Effector memory CD8-positive, alpha-beta T cell (primary cell): ENCODE measurements at regions not wholly inside any gene's neighbourhood (a gene's known extent, or its start where the extent isn't known, plus 50 kb on each side); places are given as distances from the start of the nearest gene placed in this dataset.
"Not testable (repeated sequence)": the region's sequence is repeated elsewhere in the genome, so short reads cannot be mapped to it uniquely, and the experiment has no call there.

ENCODE experiments used
- ATAC-seq: fragments of 150-1000 bp; cut with Tn5 transposase; replicated peaks from 2 replicates; pipeline ENCODE4 v1.10.0; 2021; ENCODE audit warnings: mild to moderate bottlenecking, moderate library complexity
- DNase-seq, 3 experiments: peaks; one replicate each; pipeline ENCODE4 v3.0.0; 2021
- H3K27ac Mint-ChIP-seq, 2 donors: one replicate each; pipeline ENCODE4 v1.8.0; 2022; ENCODE audit warnings: mild to moderate bottlenecking in 2 of 2, mixed read lengths in 2 of 2, moderate library complexity in 2 of 2
- H3K27me3 Mint-ChIP-seq, 2 donors: one replicate each; pipeline ENCODE4 v1.8.0; 2022; ENCODE audit warnings: mixed read lengths in 2 of 2
- H3K36me3 Mint-ChIP-seq: one replicate; pipeline ENCODE4 v1.8.0; 2022; ENCODE audit warnings: mild to moderate bottlenecking, moderate library complexity, mixed read lengths; ENCODE audit not compliant: insufficient read depth
- H3K4me1 Mint-ChIP-seq, 2 donors: one replicate each; pipeline ENCODE4 v1.8.0; 2022; ENCODE audit warnings: low read depth in 2 of 2, mixed read lengths in 2 of 2
- H3K4me3 Mint-ChIP-seq, 2 donors: one replicate each; pipeline ENCODE4 v1.8.0; 2022; ENCODE audit warnings: mild to moderate bottlenecking in 2 of 2, mixed read lengths in 2 of 2, moderate library complexity in 2 of 2
- H3K9me3 Mint-ChIP-seq, 2 donors: one replicate each; pipeline ENCODE4 v1.8.0; 2022; ENCODE audit warnings: mixed read lengths in 2 of 2

GRCh38 chr15:99451484-99451883 is 114.3 kb upstream of the MEF2A start:
- peaks cover 8 to 19% of the 10 kb centered on the region in 2 donors for H3K4me1 Mint-ChIP-seq
- no peak for DNase-seq
- peaks cover 31 to 73% of the 10 kb centered on the region in 2 donors for H3K27me3 Mint-ChIP-seq
- ATAC-seq: no peak
- peak overlapping the region in 1 of 2 donors; percentile 75 for H3K4me3 Mint-ChIP-seq
- no peaks in the 10 kb centered on the region for H3K36me3 Mint-ChIP-seq
- H3K27ac Mint-ChIP-seq: peak overlapping the region in 1 of 2 donors; percentile 36
- no peaks in the 10 kb centered on the region for H3K9me3 Mint-ChIP-seq

GRCh38 chr15:99452010-99452409 is 113.8 kb upstream of the MEF2A start:
- no peaks in the 10 kb centered on the region for H3K36me3 Mint-ChIP-seq
- ATAC-seq (no peak), DNase-seq (no peak)
- no peak overlapping the region for H3K27ac Mint-ChIP-seq
- no peak overlapping the region for H3K4me3 Mint-ChIP-seq
- H3K4me1 Mint-ChIP-seq: peaks cover 8 to 19% of the 10 kb centered on the region in 2 donors
- H3K9me3 Mint-ChIP-seq: no peaks in the 10 kb centered on the region
- peaks cover 28 to 68% of the 10 kb centered on the region in 2 donors for H3K27me3 Mint-ChIP-seq

- ATAC-seq (no peak), DNase-seq (no peak)
- Mint-ChIP-seq H3K4me3 (no peak overlapping the region), H3K4me1 (peaks cover 8 to 16% of the 10 kb centered on the region in 2 donors), H3K27me3 (peaks cover 29 to 62% of the 10 kb centered on the region in 2 donors), H3K36me3 (no peaks in the 10 kb centered on the region), H3K9me3 (no peaks in the 10 kb centered on the region), H3K27ac (no peak overlapping the region)
Measured at GRCh38 chr15:99452728-99453636, 112.8 kb upstream of the MEF2A start.

DNA sequence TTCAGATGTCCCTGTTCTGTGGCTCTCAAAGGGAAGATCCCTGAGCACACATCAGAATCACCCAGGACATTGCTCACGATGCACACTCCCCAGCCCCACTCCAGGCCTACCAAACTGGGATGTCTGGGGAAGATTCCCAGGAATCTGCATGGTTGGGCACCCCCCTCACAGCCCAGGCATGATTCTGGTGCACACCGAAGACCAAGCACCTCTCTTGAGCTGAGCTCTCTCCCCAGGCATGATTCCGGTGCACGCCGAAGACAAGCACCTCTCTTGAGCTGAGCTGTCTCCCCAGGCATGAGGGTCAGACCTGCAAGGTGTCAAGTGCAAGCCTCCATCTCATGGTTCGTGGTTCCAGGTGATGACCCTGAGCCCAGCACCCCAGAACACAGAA is 112.2 kb upstream of the MEF2A start:
- Mint-ChIP-seq H3K4me3 (no peak overlapping the region), H3K4me1 (peaks cover 8 to 16% of the 10 kb centered on the region in 2 donors), H3K27ac (no peak overlapping the region), H3K36me3 (no peaks in the 10 kb centered on the region), H3K9me3 (no peaks in the 10 kb centered on the region), H3K27me3 (peaks cover 24 to 56% of the 10 kb centered on the region in 2 donors)
- DNase-seq: no peak
- no peak for ATAC-seq

GRCh38 chr15:99454107-99454809 is 111.5 kb upstream of the MEF2A start:
- Mint-ChIP-seq H3K4me3 (no peak overlapping the region), H3K27ac (no peak overlapping the region), H3K36me3 (no peaks in the 10 kb centered on the region), H3K9me3 (no peaks in the 10 kb centered on the region), H3K4me1 (peaks cover 8 to 16% of the 10 kb centered on the region in 2 donors), H3K27me3 (peaks cover 24 to 56% of the 10 kb centered on the region in 2 donors)
- DNase-seq (no peak), ATAC-seq (no peak)

GRCh38 chr15:99454941-99455788 is 110.6 kb upstream of the MEF2A start:
- Mint-ChIP-seq H3K36me3 (no peaks in the 10 kb centered on the region), H3K27me3 (peaks cover 19 to 52% of the 10 kb centered on the region in 2 donors), H3K4me1 (peaks cover 7 to 15% of the 10 kb centered on the region in 2 donors), H3K9me3 (no peaks in the 10 kb centered on the region), H3K27ac (no peak overlapping the region), H3K4me3 (no peak overlapping the region)
- ATAC-seq (no peak), DNase-seq (no peak)

DNA sequence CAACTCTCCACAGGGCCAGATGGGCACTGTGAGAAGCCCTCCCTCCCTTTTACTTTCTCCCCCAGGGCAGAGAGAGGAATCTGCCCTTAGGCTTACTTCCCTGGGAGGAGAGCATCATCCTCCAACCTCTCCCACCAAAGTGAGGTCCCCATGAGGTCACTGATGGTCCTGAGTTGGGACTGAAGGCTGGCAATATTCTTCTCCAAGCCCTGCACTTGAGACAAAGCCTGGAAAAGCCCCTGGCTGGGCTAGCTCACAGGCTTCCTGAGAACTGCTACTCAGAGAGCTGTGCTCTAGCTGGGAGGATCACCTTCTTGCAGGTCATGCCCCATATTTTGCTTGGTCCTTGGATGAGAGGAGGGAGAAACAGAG is 110.0 kb upstream of the MEF2A start:
- no peaks in the 10 kb centered on the region for H3K36me3 Mint-ChIP-seq

DNA sequence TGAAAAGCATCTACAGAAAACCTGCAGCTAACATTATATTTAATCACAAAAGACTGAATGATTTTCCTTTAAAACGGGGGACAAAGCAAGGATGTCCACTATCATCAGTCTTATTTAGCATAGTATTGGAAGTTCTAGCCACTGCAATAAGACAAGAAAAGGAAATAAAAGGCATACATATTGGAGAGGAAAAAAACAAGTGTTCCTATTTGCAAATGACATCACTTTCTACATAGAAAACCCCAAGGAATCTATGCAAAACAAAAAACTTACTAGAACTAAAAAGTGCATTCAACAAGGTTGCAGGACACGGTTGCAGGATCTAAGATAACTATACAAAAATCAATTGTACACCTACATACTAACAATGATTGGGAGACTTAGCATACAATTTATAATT is 101.6 kb upstream of the MEF2A start:
- ATAC-seq: no peak
- H3K36me3 Mint-ChIP-seq: peaks cover 2% of the 10 kb centered on the region

More for the DNA sequence above, 110.0 kb upstream of the MEF2A start:
- DNase-seq (no peak), ATAC-seq (no peak)
- H3K4me1 Mint-ChIP-seq: peaks cover 4 to 11% of the 10 kb centered on the region in 2 donors
- H3K4me3 Mint-ChIP-seq: no peak overlapping the region
- H3K27ac Mint-ChIP-seq: no peak overlapping the region
- no peaks in the 10 kb centered on the region for H3K9me3 Mint-ChIP-seq
- peaks cover 19 to 46% of the 10 kb centered on the region in 2 donors for H3K27me3 Mint-ChIP-seq

GRCh38 chr15:99466701-99467337 is 99.0 kb upstream of the MEF2A start:
- DNase-seq (no peak), ATAC-seq (no peak)
- Mint-ChIP-seq H3K27ac (no peak overlapping the region), H3K36me3 (peaks cover 2% of the 10 kb centered on the region), H3K9me3 (no peaks in the 10 kb centered on the region), H3K4me1 (no peaks in the 10 kb centered on the region), H3K27me3 (peaks cover 5 to 15% of the 10 kb centered on the region in 2 donors), H3K4me3 (no peak overlapping the region)

More for the DNA sequence above, 101.6 kb upstream of the MEF2A start:
- Mint-ChIP-seq H3K27ac (no peak overlapping the region), H3K9me3 (no peaks in the 10 kb centered on the region), H3K27me3 (peaks cover 0 to 5% of the 10 kb centered on the region in 2 donors), H3K4me1 (no peaks in the 10 kb centered on the region), H3K4me3 (no peak overlapping the region)
- no peak for DNase-seq

DNA sequence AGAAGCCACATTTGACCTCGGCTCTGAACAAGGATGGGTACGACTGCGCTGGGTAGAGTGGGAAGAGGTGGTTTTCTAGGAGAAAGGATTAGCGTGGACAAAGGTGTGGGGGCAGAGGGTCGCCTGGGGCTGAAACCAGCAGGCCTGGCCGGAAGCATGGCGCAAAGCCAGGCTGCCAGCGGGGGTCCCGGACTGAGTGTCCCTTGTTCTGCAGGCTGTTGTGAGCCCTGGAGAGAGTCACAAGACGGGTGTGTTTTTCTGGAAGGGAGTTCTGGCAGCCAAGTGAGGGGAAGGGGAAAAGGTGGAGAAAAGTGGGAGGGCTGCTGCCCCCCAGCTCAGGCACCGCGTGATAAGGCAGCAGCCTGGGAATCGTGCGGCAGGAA is 98.5 kb upstream of the MEF2A start:
- DNase-seq (no peak), ATAC-seq (no peak)
- peaks cover 5 to 18% of the 10 kb centered on the region in 2 donors for H3K27me3 Mint-ChIP-seq
- no peaks in the 10 kb centered on the region for H3K9me3 Mint-ChIP-seq
- no peak overlapping the region for H3K27ac Mint-ChIP-seq
- no peak overlapping the region for H3K4me3 Mint-ChIP-seq
- H3K36me3 Mint-ChIP-seq: peaks cover 2% of the 10 kb centered on the region
- no peaks in the 10 kb centered on the region for H3K4me1 Mint-ChIP-seq

DNA sequence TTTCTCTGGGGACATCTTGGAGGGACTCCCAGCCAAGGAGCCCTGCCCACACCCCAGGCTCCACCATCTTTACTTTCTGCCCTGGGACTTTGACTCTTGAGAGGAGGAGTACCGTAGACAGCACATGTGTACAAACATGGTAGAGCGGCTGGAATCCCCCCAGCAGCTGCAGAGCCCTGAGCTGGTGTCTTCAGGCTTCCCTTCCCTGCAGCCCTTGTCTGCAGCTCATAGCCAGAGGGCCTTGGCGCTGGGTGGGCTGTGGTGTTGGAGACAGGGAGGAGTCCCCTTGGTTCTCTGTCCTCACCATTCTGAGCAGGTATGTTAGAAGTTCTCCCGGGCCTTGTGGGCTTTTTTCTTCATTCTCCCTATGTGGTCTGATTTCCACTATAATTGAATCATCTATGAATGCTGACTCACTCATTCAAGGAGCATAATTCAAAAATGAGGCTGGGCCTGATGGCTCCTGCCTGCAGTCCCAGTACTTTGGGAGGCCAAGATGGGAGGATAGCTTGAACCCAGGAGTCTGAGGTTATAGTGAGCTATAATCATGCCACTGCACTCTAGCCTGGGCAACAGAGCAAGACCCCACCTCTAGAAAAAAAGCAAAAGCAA is 97.8 kb upstream of the MEF2A start:
- ATAC-seq (no peak), DNase-seq (no peak)
- H3K9me3 Mint-ChIP-seq: no peaks in the 10 kb centered on the region
- no peaks in the 10 kb centered on the region for H3K4me1 Mint-ChIP-seq
- H3K4me3 Mint-ChIP-seq: no peak overlapping the region
- H3K27ac Mint-ChIP-seq: no peak overlapping the region
- H3K36me3 Mint-ChIP-seq: peaks cover 2% of the 10 kb centered on the region
- H3K27me3 Mint-ChIP-seq: peaks cover 5 to 24% of the 10 kb centered on the region in 2 donors

GRCh38 chr15:99470204-99470603 is 95.6 kb upstream of the MEF2A start:
- H3K4me3 Mint-ChIP-seq, H3K27ac Mint-ChIP-seq, ATAC-seq, DNase-seq, H3K4me1 Mint-ChIP-seq, H3K36me3 Mint-ChIP-seq, H3K9me3 Mint-ChIP-seq: not testable (repeated sequence)
- H3K27me3 Mint-ChIP-seq: peaks cover 5 to 40% of the 10 kb centered on the region in 2 donors
